ENCODE measurements at regions not wholly inside any gene's neighbourhood (a gene's known extent, or its start where the extent isn't known, plus 50 kb on each side); places are given as distances from the start of the nearest gene placed in this dataset.

- TF ChIP-seq CTCF (IDR thresholded peaks at IDR 0.05; ENCODE audit: extremely low read depth, missing control alignments) = no peak
- no peak for DNase-seq (ENCODE audit: low spot score)
Observed at GRCh38 chr2:16853088-16853487, 187.5 kb upstream of the CYRIA start.

- no peak for DNase-seq (ENCODE audit: low spot score)
- TF ChIP-seq CTCF (IDR thresholded peaks at IDR 0.05; ENCODE audit: extremely low read depth, missing control alignments) = no peak
Observed at GRCh38 chr2:16852651-16853050, 187.0 kb upstream of the CYRIA start.

- TF ChIP-seq CTCF (IDR thresholded peaks at IDR 0.05; ENCODE audit: extremely low read depth, missing control alignments) = no peak
- no peak for DNase-seq (ENCODE audit: low spot score)
Observed at GRCh38 chr2:16851126-16851525, 185.5 kb upstream of the CYRIA start.

- no peak for DNase-seq (ENCODE audit: low spot score)
- TF ChIP-seq CTCF (IDR thresholded peaks at IDR 0.05; ENCODE audit: extremely low read depth, missing control alignments) = no peak
Observed at GRCh38 chr2:16840496-16841172, 175.0 kb upstream of the CYRIA start.

GRCh38 chr2:16832910-16833309 lies 167.3 kb upstream of the CYRIA start:
- no peak for TF ChIP-seq CTCF (IDR thresholded peaks at IDR 0.05; ENCODE audit: extremely low read depth, missing control alignments)
- DNase-seq (ENCODE audit: low spot score) = no peak

- no peak for TF ChIP-seq CTCF (IDR thresholded peaks at IDR 0.05; ENCODE audit: extremely low read depth, missing control alignments)
Observed at GRCh38 chr2:16828828-16829160, 163.2 kb upstream of the CYRIA start.

GRCh38 chr2:16828044-16828827 lies 162.6 kb upstream of the CYRIA start:
- TF ChIP-seq CTCF (IDR thresholded peaks at IDR 0.05; ENCODE audit: extremely low read depth, missing control alignments) = no peak
- no peak for DNase-seq (ENCODE audit: low spot score)

More at GRCh38 chr2:16828828-16829160, 163.2 kb upstream of the CYRIA start:
- DNase-seq (ENCODE audit: low spot score) = no peak

Measured in GM20000 (cell line).